Activated naive CD8-positive, alpha-beta T cell (primary cell): ENCODE measurements at regions not wholly inside any gene's neighbourhood (a gene's known extent, or its start where the extent isn't known, plus 50 kb on each side); places are given as distances from the start of the nearest gene placed in this dataset.

ENCODE experiments used
- H3K27ac Mint-ChIP-seq: one replicate; pipeline ENCODE4 v1.8.0; 2021; ENCODE audit warnings: mixed read lengths
- H3K27me3 Mint-ChIP-seq: one replicate; pipeline ENCODE4 v1.8.0; 2021; ENCODE audit warnings: mixed read lengths
- H3K36me3 Mint-ChIP-seq: one replicate; pipeline ENCODE4 v1.8.0; 2021; ENCODE audit warnings: mixed read lengths
- H3K4me1 Mint-ChIP-seq: one replicate; pipeline ENCODE4 v1.8.0; 2021; ENCODE audit warnings: low read depth, mixed read lengths
- H3K4me3 Mint-ChIP-seq: one replicate; pipeline ENCODE4 v1.8.0; 2021; ENCODE audit warnings: mild to moderate bottlenecking, mixed read lengths
- H3K9me3 Mint-ChIP-seq: one replicate; pipeline ENCODE4 v1.8.0; 2021; ENCODE audit warnings: low read depth, mixed read lengths

DNA sequence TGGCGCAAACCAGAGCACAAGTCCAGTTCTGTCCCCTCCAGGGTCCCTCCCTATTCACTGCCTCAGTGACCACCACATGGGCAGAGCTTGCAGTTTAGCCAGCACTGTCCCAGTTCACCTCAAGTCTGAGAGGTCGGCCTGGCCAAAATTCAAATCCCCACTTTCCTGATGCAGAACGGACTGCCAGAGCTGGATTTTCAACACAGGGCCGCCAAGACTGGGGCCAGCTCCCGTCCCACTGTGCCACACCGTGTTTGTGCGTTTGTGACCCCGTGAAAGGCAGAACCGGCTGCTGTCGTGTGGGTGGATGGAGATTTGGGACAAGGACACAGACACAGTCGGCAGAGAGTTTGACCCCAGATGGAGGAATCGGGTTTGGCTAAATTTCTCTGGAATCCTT, 176.7 kb downstream of the URI1 start:
- H3K4me3 Mint-ChIP-seq, result no peak overlapping the region
- no peaks in the 10 kb centered on the region for H3K9me3 Mint-ChIP-seq
- H3K27ac Mint-ChIP-seq, result no peak overlapping the region
- no peaks in the 10 kb centered on the region for H3K36me3 Mint-ChIP-seq
- H3K4me1 Mint-ChIP-seq, result no peaks in the 10 kb centered on the region
- peaks cover 3% of the 10 kb centered on the region for H3K27me3 Mint-ChIP-seq

DNA sequence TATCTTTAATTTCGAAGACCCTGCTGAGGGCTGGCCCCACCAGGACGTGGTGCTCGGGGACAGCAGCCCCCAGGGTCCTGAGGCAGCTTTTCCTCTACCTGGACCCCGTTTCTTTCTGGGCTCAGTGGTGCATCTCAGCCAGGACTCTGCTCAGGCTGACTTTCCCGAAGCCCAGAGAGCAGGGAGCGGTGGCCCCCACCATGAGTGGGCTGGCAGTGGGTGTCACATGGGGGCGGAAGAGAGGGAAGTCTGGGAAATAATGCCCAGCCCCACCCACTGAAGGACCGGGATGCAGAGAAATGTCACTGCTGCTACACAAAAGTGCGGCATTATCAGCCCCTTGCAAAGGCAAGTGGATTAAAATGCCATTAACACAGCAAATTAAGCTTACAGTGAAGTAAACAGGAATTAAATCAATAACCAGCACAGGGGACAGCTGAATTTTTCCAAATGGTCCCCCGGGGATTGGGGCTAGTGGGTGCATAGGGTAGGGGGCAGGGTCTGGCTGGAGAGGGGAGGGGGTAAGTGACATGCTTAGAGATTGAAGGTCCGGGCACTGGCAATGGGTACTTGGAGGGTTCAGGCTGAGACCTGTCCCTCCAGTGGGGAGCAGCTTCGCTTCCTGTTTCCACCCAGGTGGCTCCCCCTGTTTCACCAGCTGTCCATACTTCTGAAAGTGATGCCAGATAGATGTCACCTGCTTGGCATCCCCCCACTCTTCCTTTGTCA, 177.3 kb downstream of the URI1 start:
- peaks cover 3% of the 10 kb centered on the region for H3K27me3 Mint-ChIP-seq
- no peak overlapping the region for H3K4me3 Mint-ChIP-seq
- H3K27ac Mint-ChIP-seq, result no peak overlapping the region
- no peaks in the 10 kb centered on the region for H3K4me1 Mint-ChIP-seq
- H3K9me3 Mint-ChIP-seq, result no peaks in the 10 kb centered on the region
- no peaks in the 10 kb centered on the region for H3K36me3 Mint-ChIP-seq

DNA sequence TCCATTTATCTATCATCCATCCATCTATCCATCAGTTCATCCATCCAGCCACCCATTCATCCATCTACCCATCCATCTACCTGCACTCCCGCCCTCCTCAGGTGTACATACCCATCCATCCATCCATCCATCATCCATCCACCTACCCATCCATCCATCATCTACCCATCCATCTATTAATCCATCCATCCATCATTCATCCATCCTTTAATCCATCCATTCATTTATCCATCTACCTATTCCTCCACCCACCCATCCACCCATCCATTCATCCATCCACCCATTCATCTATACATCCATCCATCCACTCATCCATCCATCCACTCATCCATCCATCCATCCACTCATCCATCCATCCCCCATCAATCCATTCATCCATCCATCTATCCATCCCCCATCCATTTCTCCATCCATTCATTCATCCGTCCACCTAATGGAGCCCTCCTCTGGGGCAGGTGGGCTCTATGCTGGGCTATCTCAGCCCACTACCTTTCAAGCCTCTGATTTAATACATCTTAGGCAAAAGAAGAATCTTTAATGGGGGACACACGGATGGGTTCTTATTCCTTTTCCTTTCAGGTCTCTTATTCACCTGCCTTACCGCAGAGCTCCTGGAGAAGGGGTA, 178.9 kb downstream of the URI1 start:
- Mint-ChIP-seq H3K4me1 (no peaks in the 10 kb centered on the region), H3K36me3 (no peaks in the 10 kb centered on the region), H3K9me3 (no peaks in the 10 kb centered on the region), H3K27me3 (peaks cover 3% of the 10 kb centered on the region), H3K4me3 (no peak overlapping the region), H3K27ac (no peak overlapping the region)

DNA sequence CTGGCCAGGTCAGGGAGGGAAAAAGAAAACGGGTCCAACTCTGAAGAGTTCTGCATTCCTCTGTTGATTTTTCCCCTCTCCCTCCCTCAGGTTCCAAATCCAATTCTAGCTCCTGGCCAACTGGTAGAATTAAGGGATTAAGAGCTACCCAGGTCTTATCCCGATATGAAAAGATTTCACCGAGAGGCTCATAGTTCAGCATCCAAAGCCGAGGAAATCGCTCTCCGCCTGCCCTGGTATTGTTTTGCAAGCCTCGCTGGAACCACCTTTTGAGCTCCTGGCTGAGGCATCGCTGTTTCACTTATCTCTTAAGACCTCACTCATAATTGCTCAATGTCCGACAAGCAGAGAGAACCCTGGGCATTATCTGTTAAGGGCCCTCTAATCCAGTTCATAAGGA, 180.4 kb downstream of the URI1 start:
- H3K4me1 Mint-ChIP-seq, result no peaks in the 10 kb centered on the region
- no peak overlapping the region for H3K27ac Mint-ChIP-seq
- no peaks in the 10 kb centered on the region for H3K9me3 Mint-ChIP-seq
- no peaks in the 10 kb centered on the region for H3K36me3 Mint-ChIP-seq
- no peak overlapping the region for H3K4me3 Mint-ChIP-seq
- H3K27me3 Mint-ChIP-seq, result peaks cover 3% of the 10 kb centered on the region

DNA sequence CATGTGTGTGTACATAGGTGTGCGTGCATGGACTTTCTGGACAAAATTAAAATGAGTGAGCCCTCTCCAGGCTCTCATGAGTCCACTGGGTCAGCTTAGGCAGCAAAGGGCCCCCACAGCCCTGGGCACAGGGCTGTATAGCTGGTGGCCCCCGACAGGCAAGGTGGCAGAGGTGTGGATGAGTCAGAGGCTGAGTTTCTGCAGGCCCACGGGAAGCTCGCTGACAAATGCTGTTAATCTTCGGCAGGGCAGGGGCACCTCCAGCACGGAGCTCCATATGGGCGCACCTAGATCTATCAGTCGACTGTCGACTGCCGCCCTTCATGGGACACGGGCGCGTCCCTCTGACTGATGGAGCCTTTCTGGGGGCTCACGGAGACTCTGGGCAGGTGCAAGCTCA, 181.1 kb downstream of the URI1 start:
- peaks cover 3% of the 10 kb centered on the region for H3K27me3 Mint-ChIP-seq
- H3K27ac Mint-ChIP-seq, result no peak overlapping the region
- no peaks in the 10 kb centered on the region for H3K36me3 Mint-ChIP-seq
- no peak overlapping the region for H3K4me3 Mint-ChIP-seq
- H3K9me3 Mint-ChIP-seq, result no peaks in the 10 kb centered on the region
- no peaks in the 10 kb centered on the region for H3K4me1 Mint-ChIP-seq

DNA sequence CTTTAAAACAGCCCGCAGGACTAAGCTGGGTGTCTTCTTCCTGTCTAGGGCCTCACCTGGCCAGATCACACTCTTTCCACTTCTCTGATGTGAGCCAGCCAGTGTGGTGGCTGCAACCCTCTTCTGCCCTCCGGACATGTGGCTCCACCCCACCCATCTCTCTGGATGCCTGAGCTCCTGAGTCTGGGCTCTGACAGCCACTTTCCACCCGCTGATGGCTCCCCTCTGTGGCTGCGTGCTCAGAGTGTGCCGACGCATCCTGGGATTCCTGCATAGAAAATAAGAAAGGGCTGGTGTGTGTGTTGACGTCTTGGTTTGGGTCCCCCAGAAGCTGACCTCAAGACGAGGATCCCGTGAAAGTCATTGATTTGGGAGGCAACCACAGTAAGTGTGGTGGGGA, 181.6 kb downstream of the URI1 start:
- Mint-ChIP-seq H3K27me3 (peaks cover 3% of the 10 kb centered on the region), H3K9me3 (no peaks in the 10 kb centered on the region), H3K36me3 (no peaks in the 10 kb centered on the region), H3K4me3 (no peak overlapping the region), H3K27ac (no peak overlapping the region), H3K4me1 (no peaks in the 10 kb centered on the region)

DNA sequence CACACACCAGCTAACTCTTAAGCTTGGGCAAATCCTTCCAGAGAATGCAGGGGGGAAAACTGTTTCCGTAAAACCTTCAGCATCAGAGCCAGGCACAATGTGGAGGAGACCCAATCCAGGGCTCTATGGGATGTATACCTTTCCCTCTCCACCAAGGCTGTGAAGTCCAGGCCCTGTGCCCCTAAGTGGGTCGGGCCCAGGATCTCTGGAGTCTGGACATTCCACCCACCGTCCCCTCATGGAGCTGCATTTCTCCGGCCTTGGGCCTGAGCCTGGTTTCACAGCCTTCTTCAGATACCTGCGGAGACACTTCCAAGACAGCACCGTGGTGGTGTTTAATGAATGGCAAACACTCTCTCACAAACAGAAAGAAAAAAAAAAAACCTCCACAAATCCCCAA, 186.2 kb downstream of the URI1 start:
- no peaks in the 10 kb centered on the region for H3K4me1 Mint-ChIP-seq
- no peak overlapping the region for H3K4me3 Mint-ChIP-seq
- H3K27ac Mint-ChIP-seq, result no peak overlapping the region
- H3K9me3 Mint-ChIP-seq, result no peaks in the 10 kb centered on the region
- H3K36me3 Mint-ChIP-seq, result no peaks in the 10 kb centered on the region
- H3K27me3 Mint-ChIP-seq, result peaks cover 3% of the 10 kb centered on the region

DNA sequence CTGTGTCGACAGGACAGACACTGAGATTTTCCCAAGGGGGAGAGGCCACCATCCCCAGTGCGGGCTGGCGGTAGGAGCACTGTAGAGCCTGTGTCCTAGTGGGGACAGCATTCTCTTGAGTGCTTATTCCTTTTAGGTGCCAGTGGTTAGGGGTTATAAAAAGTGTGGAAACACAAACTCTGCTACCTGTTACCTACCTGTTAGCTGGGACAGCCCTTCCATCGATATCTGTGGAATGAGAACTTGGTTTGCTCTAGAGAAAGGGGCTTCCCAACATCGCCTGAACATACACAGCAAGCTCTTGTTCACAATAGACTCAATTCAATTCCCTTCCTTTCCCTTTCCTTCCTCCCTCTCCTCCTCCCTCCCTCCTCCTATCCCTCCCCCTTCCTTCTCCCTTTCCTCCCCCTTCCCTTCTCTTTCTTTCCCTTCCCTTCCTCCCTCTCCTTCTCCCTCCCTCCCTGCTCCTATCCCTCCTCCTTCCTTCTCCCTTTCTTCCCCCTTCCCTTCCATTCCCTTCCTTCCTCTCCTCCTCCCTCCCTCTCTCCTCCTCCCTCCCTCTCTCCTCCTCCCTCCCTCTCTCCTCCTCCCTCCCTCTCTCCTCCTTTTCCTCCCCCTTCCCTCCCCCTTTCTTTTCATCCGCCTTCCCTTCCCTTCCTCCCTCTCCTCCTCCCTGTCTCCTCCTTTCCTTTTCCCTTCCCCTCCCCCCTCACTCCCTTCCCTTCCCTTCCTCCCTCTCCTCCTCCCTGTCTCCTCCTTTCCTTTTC, 188.5 kb downstream of the URI1 start:
- H3K4me1 Mint-ChIP-seq, result no peaks in the 10 kb centered on the region
- H3K4me3 Mint-ChIP-seq, result no peak overlapping the region
- H3K27me3 Mint-ChIP-seq, result peaks cover 3% of the 10 kb centered on the region
- H3K9me3 Mint-ChIP-seq, result no peaks in the 10 kb centered on the region
- H3K27ac Mint-ChIP-seq, result no peak overlapping the region
- no peaks in the 10 kb centered on the region for H3K36me3 Mint-ChIP-seq

DNA sequence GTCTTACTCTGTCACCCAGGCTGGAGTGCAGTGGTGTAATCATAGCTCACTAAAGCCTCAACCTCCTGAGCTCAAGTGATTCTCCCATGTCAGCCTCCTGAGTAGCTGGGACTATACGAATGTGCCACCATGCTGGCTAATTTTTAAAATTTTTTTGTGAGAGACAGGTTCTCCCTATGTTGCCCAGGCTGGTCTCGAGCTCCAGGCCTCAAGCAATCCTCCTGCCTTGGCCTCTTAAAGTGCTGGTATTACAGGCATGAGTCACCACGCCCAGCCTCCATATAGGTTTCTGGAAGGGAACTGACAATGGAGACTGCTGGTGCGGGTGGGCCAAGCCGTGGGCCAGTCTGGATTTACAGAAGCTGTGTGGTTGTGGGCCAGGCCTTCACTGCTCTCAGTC, 189.2 kb downstream of the URI1 start:
- H3K27me3 Mint-ChIP-seq, result peaks cover 3% of the 10 kb centered on the region
- no peaks in the 10 kb centered on the region for H3K36me3 Mint-ChIP-seq

DNA sequence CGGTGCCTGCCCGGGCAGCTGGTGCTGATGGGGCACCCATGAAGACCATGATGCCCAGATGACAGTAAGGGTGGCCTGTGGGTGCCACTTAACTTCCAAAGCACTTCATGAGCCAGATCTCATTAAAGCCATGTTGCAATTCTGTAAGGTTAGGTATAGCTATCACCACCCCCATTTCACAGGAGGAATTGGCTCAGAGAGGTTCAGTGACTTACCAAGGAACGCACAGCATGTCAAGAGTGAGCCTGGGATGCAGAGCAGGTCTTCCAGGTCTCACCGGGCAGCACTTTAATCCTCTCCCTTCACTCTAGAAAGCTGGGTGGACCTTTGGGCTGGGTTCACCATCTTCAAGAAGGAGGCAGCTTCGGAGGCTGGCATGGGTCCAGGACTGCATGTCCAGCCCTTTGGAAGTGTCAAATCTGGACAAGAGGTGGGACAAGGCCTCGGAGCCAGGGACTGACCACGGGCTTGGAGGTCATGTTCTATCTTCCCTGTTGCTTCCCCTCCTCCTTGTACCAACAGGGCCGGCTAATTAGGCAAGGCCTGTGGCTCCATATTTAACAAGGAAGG, 189.8 kb downstream of the URI1 start:
- Mint-ChIP-seq H3K4me1 (no peaks in the 10 kb centered on the region), H3K4me3 (no peak overlapping the region), H3K27ac (no peak overlapping the region), H3K27me3 (peaks cover 3% of the 10 kb centered on the region), H3K9me3 (no peaks in the 10 kb centered on the region), H3K36me3 (no peaks in the 10 kb centered on the region)

More for the DNA sequence above, 189.2 kb downstream of the URI1 start:
- Mint-ChIP-seq H3K27ac (no peak overlapping the region), H3K4me3 (no peak overlapping the region), H3K4me1 (no peaks in the 10 kb centered on the region), H3K9me3 (no peaks in the 10 kb centered on the region)

DNA sequence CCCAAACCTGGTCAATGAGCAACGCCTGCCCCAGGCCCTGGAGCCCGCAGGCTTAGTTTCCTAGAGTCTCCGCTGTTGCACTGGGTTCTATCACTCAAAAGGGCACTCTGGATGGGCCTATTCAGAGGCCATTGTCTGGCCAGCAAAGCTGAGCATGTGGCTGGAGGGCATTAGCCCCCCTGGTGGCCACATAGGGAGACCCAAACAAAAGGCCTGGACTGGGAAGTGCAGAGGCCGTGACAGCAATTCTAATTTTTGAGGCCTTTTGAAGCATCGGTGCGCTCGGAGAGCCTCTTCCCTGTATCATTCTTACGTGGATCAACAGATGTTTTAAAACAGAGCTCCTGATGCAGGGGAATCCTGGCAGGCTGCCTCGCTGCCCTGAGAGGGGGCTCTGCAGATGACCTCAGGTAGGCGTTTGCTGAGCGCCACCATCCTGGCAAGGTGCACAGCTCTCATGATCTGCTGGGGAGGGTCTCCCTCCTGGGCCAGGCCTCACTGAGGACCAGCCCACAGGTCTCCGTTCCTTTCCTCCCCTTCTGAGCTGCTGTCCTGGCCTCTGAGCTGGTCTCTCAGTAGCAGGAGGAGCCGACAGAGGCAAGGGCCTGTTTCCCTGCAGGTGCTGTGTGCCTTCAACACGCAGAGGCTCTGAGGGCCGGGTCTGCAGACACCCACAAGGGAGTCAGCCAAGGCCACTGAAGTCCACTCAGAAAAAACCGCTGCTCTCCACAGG, 190.5 kb downstream of the URI1 start:
- no peaks in the 10 kb centered on the region for H3K36me3 Mint-ChIP-seq
- no peaks in the 10 kb centered on the region for H3K4me1 Mint-ChIP-seq
- H3K9me3 Mint-ChIP-seq, result no peaks in the 10 kb centered on the region
- peaks cover 3% of the 10 kb centered on the region for H3K27me3 Mint-ChIP-seq
- no peak overlapping the region for H3K27ac Mint-ChIP-seq
- H3K4me3 Mint-ChIP-seq, result no peak overlapping the region

DNA sequence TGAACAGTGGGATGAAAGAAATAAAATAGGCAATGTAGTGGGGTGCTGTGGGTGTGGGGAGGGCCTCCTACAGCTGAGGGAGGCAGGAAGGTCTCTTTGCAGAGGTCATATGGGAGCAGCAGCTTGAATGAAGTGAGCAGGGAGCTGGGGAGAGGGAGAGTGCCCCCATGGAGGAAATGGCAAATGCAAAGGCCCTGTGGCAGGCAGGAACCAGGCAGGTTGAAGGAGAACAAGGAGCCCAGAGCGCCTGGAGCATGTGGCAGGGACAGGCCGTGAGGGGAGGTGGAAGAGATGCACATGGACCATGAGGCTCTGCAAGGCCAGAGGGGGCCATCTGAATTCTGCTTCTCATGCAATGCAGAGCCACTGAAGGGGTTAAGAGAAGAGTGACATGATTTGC, 191.8 kb downstream of the URI1 start:
- no peaks in the 10 kb centered on the region for H3K9me3 Mint-ChIP-seq
- H3K27ac Mint-ChIP-seq, result no peak overlapping the region
- no peaks in the 10 kb centered on the region for H3K4me1 Mint-ChIP-seq
- H3K36me3 Mint-ChIP-seq, result no peaks in the 10 kb centered on the region
- H3K4me3 Mint-ChIP-seq, result no peak overlapping the region
- peaks cover 3% of the 10 kb centered on the region for H3K27me3 Mint-ChIP-seq

DNA sequence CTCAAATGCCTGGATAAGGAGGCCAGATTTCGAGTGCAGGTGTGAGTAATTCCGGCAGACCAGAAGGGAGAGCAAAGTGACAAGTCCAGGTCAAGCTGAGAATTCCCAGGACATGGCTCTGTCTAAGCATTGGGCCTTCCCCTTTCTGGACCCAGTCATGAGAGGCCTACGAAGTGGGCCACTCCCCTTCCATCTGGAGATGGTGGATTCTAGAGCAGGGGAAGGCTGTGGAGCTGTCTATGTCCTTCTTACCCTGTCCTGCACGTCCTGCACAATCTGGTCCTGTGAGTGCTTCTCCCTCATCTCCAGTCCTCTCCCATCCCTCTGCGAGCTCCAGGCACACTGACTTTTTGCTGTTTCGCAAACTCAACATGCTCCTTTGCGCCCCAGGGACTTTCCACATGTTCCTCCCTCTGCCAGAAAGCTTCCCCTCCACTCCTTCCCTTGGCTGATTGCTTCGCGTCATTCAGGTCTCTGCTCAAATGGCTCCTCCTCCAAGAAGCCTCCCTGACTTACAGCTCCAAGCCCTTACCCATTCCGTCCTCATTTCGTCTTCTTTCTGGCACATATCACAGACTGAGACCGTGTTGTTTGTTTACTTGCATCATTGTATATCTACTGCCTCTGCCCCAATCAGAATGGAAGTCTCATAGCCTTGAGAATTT, 193.2 kb downstream of the URI1 start:
- peaks cover 4% of the 10 kb centered on the region for H3K9me3 Mint-ChIP-seq
- H3K36me3 Mint-ChIP-seq, result no peaks in the 10 kb centered on the region
- H3K4me3 Mint-ChIP-seq, result no peak overlapping the region
- no peaks in the 10 kb centered on the region for H3K27me3 Mint-ChIP-seq
- H3K4me1 Mint-ChIP-seq, result no peaks in the 10 kb centered on the region
- no peak overlapping the region for H3K27ac Mint-ChIP-seq

DNA sequence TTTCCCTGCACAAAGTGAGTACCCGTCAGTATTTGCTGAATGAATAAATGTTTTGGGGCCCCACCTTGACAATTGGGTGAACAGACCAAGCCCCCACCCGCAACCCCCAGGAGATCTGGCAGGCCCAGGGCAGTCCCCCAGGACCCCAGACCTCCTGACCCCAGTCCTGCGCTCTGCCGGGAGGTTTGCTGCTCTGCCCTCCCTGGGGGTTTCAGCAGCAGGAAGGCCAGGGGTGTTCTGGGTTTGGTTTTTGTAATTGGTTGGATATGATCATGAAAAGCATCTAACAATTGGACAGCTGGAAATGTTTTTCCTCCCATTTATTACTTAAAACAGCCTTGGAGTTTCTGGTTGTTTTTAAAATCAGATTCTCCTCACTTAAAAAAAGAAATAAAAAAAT, 193.8 kb downstream of the URI1 start:
- H3K27ac Mint-ChIP-seq, result no peak overlapping the region
- no peak overlapping the region for H3K4me3 Mint-ChIP-seq
- H3K4me1 Mint-ChIP-seq, result no peaks in the 10 kb centered on the region
- peaks cover 4% of the 10 kb centered on the region for H3K9me3 Mint-ChIP-seq
- H3K36me3 Mint-ChIP-seq, result no peaks in the 10 kb centered on the region
- no peaks in the 10 kb centered on the region for H3K27me3 Mint-ChIP-seq
